Hematopoietic multipotent progenitor cell treated with erythropoietin and hydrocortisone succinate and interleukin-3 and kit ligand, for 4 days (in vitro differentiated cells): ENCODE measurements at regions not wholly inside any gene's neighbourhood (a gene's known extent, or its start where the extent isn't known, plus 50 kb on each side); places are given as distances from the start of the nearest gene placed in this dataset.

ENCODE experiments used
- DNase-seq: peaks from one replicate; pipeline ENCODE4 v3.0.0-alpha.2; 2015

GRCh38 chr4:138299881-138300280 is 57.7 kb upstream of the SLC7A11 start:
- DNase-seq = no peak

- no peak for DNase-seq
These were observed 56.7 kb upstream of the SLC7A11 start for GRCh38 chr4:138298866-138299265.

- DNase-seq = no peak
These were observed 56.3 kb upstream of the SLC7A11 start for GRCh38 chr4:138298431-138298830.

- DNase-seq = no peak
These were observed 55.7 kb upstream of the SLC7A11 start for GRCh38 chr4:138297743-138298405.

GRCh38 chr4:138292321-138292720 is 50.2 kb upstream of the SLC7A11 start:
- DNase-seq = no peak
